WTC11 (cell line): ENCODE measurements at regions not wholly inside any gene's neighbourhood (a gene's known extent, or its start where the extent isn't known, plus 50 kb on each side); places are given as distances from the start of the nearest gene placed in this dataset.

Experiments
- ATAC-seq: fragments of 200-7000 bp; cut with Tn5 transposase; 2 replicates; pipeline ENCODE4 v1.10.0; 2021; ENCODE audit warnings: mild to moderate bottlenecking, moderate library complexity
- CTCF ChIA-PET: fragments of 300-600 bp; sonication (Branson Sonifier 250); formaldehyde crosslinking; loops from one replicate; lab custom pipeline; 2021; ENCODE audit warnings: antibody characterized with exemption; lab: Charles Lee
- POLR2A ChIA-PET: fragments of 350-600 bp; sonication (Branson Sonifier 250); formaldehyde crosslinking; loops from one replicate; lab custom pipeline; 2021; ENCODE audit warnings: antibody characterized with exemption; lab: Charles Lee
- DNase-seq: peaks from one replicate; pipeline ENCODE4 v3.0.0; 2021; ENCODE audit warnings: low spot score
- H3K27ac Mint-ChIP-seq: 2 replicates; pipeline ENCODE4 v1.8.0; 2021; ENCODE audit warnings: mixed read lengths
- H3K27me3 Mint-ChIP-seq: 2 replicates; pipeline ENCODE4 v1.8.0; 2021; ENCODE audit warnings: low read depth, mild to moderate bottlenecking, moderate library complexity, mixed read lengths
- H3K36me3 Mint-ChIP-seq: 2 replicates; pipeline ENCODE4 v1.8.0; 2021; ENCODE audit warnings: mixed read lengths
- H3K4me1 Mint-ChIP-seq: 2 replicates; pipeline ENCODE4 v1.8.0; 2022; ENCODE audit warnings: mixed read lengths
- H3K4me3 Mint-ChIP-seq: 2 replicates; pipeline ENCODE4 v1.8.0; 2021; ENCODE audit warnings: mild to moderate bottlenecking, moderate library complexity, mixed read lengths
- H3K9me3 Mint-ChIP-seq: 2 replicates; pipeline ENCODE4 v1.8.0; 2021; ENCODE audit warnings: mixed read lengths
- AFF4 ChIP-seq: sonication (generic); formaldehyde crosslinking; IDR thresholded peaks from 2 replicates; pipeline ENCODE4 v1.8.1; 2023; ENCODE audit warnings: mild to moderate bottlenecking, missing genetic modification reagents, borderline replicate concordance
- ATF1 ChIP-seq: sonication (generic); formaldehyde crosslinking; IDR thresholded peaks from 2 replicates; pipeline ENCODE4 v1.8.1; 2023; ENCODE audit warnings: mild to moderate bottlenecking, moderate library complexity, missing genetic modification reagents
- E2F5 ChIP-seq: sonication (generic); formaldehyde crosslinking; IDR thresholded peaks from 2 replicates; pipeline ENCODE4 v1.8.1; 2022; ENCODE audit warnings: mild to moderate bottlenecking, moderate library complexity, missing genetic modification reagents
- EMX1 ChIP-seq: fragments of 250-450 bp; sonication (Bioruptor Pico); IDR thresholded peaks from 2 replicates; pipeline ENCODE4 v1.8.0; 2021; ENCODE audit warnings: mild to moderate bottlenecking
- NFE2L1 ChIP-seq: sonication (generic); formaldehyde crosslinking; IDR thresholded peaks from 2 replicates; pipeline ENCODE4 v1.8.1; 2023; ENCODE audit warnings: missing genetic modification reagents
- NR1H2 ChIP-seq: sonication (generic); formaldehyde crosslinking; IDR thresholded peaks from 2 replicates; pipeline ENCODE4 v1.9.0; 2021; ENCODE audit warnings: mild to moderate bottlenecking, moderate library complexity, missing genetic modification reagents
- ZNF281 ChIP-seq: sonication (generic); formaldehyde crosslinking; IDR thresholded peaks from 2 replicates; pipeline ENCODE4 v1.8.0; 2023; ENCODE audit warnings: mild to moderate bottlenecking, missing genetic modification reagents
- ZNF317 ChIP-seq: sonication (generic); formaldehyde crosslinking; IDR thresholded peaks from 2 replicates; pipeline ENCODE4 v1.8.1; 2023; ENCODE audit warnings: low read depth, mild to moderate bottlenecking, moderate library complexity, missing genetic modification reagents, borderline replicate concordance
- ZNF396 ChIP-seq: fragments of 250-450 bp; sonication (Bioruptor Pico); IDR thresholded peaks from 2 replicates; pipeline ENCODE4 v1.8.0; 2021; ENCODE audit warnings: mild to moderate bottlenecking, moderate library complexity, borderline replicate concordance
- ZSCAN18 ChIP-seq: fragments of 250-450 bp; sonication (Bioruptor Pico); IDR thresholded peaks from 2 replicates; pipeline ENCODE4 v2.1.2; 2022; ENCODE audit warnings: mild to moderate bottlenecking, moderate library complexity
- TF ChIP-seq, protein P1 (sequence below): sonication (generic); formaldehyde crosslinking; IDR thresholded peaks from 2 replicates; pipeline ENCODE4 v1.8.1; 2023; ENCODE audit warnings: mild to moderate bottlenecking, missing genetic modification reagents
- TF ChIP-seq, protein P2 (sequence below): fragments of 250-450 bp; sonication (Bioruptor Pico); conservative IDR thresholded peaks from 2 replicates; pipeline ENCODE4 v1.9.0; 2021; ENCODE audit warnings: mild to moderate bottlenecking
- TF ChIP-seq, protein P3 (sequence below): sonication (generic); formaldehyde crosslinking; conservative IDR thresholded peaks from 2 replicates; pipeline ENCODE4 v1.8.1; 2022; ENCODE audit warnings: mild to moderate bottlenecking, missing genetic modification reagents

GRCh38 chr14:39991041-39991440, 558.8 kb upstream of the FBXO33 start (continued):
- TF ChIP-seq ATF1 (no peak), ZNF281 (no peak)
- TF ChIP-seq, protein P1, sequence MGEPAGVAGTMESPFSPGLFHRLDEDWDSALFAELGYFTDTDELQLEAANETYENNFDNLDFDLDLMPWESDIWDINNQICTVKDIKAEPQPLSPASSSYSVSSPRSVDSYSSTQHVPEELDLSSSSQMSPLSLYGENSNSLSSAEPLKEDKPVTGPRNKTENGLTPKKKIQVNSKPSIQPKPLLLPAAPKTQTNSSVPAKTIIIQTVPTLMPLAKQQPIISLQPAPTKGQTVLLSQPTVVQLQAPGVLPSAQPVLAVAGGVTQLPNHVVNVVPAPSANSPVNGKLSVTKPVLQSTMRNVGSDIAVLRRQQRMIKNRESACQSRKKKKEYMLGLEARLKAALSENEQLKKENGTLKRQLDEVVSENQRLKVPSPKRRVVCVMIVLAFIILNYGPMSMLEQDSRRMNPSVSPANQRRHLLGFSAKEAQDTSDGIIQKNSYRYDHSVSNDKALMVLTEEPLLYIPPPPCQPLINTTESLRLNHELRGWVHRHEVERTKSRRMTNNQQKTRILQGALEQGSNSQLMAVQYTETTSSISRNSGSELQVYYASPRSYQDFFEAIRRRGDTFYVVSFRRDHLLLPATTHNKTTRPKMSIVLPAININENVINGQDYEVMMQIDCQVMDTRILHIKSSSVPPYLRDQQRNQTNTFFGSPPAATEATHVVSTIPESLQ (CRISPR knock-in tag) = no peak
- TF ChIP-seq, protein P2, sequence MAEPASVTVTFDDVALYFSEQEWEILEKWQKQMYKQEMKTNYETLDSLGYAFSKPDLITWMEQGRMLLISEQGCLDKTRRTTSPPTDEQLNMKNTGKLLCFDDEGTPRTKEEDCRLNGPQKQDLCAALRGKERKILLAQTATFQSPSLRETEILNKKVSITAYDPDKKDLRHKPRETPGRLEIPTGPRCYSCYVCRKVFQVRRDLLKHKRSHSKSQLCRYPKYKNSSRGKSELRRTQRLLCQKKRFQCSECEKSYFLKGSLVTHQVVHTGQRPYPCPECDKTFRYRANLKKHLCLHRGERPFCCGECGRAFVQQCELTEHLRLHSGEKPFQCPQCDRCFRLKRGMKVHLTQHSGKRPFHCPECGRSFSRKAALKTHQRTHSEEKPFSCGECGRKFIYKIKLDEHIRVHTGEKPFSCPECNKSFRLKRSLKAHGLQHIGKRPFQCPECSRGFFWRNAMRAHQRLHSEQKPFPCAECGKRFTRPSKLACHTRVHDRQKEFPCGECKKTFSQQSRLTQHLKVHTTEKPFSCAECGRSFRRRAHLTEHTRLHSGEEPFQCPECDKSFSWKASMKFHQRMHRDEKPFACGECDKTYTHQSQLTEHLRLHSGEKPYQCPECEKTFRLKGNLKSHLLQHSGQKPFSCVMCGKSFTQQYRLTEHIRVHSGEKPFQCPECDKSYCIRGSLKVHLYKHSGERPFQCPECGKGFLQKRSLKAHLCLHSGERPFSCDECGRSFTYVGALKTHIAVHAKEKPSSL (CRISPR knock-in tag) = no peak

DNA sequence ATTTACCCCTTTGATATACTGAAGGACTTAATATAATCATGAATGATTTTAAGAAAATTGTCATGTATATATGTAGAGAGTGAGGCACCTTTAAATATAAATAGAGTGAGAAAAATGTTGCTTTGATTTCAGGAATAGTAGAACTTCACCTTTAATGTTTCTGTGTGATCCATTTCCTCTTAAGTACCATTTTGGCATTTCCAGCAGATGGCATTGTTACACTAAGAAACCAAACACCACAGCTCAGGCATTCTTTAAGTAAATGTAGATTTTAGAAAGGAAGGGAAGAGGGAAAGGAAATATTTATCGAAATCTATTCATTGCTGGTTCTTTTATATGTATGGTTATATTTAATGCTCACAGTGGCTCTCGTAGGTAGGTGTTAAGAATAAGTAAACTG, 556.7 kb upstream of the FBXO33 start:
- POLR2A ChIA-PET = no interaction called here
- ATAC-seq = peak; percentile 70

More for the DNA sequence above, 556.7 kb upstream of the FBXO33 start:
- TF ChIP-seq NR1H2 (no peak), ZNF317 (CRISPR knock-in tag) (no peak), NFE2L1 (no peak), ZNF396 (CRISPR knock-in tag) (no peak), EMX1 (no peak), AFF4 (CRISPR knock-in tag) (no peak), E2F5 (no peak), ZSCAN18 (CRISPR knock-in tag) (no peak)
- TF ChIP-seq, protein P3, sequence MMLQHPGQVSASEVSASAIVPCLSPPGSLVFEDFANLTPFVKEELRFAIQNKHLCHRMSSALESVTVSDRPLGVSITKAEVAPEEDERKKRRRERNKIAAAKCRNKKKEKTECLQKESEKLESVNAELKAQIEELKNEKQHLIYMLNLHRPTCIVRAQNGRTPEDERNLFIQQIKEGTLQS = no peak
- CTCF ChIA-PET = no interaction called here
- H3K27me3 Mint-ChIP-seq = no peaks in the 10 kb centered on the region
- no peak for DNase-seq
- no peaks in the 10 kb centered on the region for H3K36me3 Mint-ChIP-seq
- peaks cover 10% of the 10 kb centered on the region for H3K4me1 Mint-ChIP-seq
- H3K4me3 Mint-ChIP-seq = no peak overlapping the region
- peaks cover 8% of the 10 kb centered on the region; the same call in 1 of the 2 replicates for H3K9me3 Mint-ChIP-seq
- 0 out of 2 replicates have a peak overlapping the region, but pooled peaks have one; percentile 16 for H3K27ac Mint-ChIP-seq
